ENCODE measurements at regions not wholly inside any gene's neighbourhood (a gene's known extent, or its start where the extent isn't known, plus 50 kb on each side); places are given as distances from the start of the nearest gene placed in this dataset.

- H3K36me3 Mint-ChIP-seq (ENCODE audit: insufficient read depth in 1 of 3, low read depth in 3 of 3), result no peaks in the 10 kb centered on the region; a peak in 1 of 7 replicates
- Histone ChIP-seq H3K14ac (ENCODE audit: insufficient read depth, low read length) (no peak overlapping the region), H4K5ac (ENCODE audit: insufficient read length, low read depth, low read length) (no peak overlapping the region)
Measured at GRCh38 chr11:110374921-110375320, 54.8 kb upstream of the FDX1 start.

More at GRCh38 chr11:110374921-110375320, 54.8 kb upstream of the FDX1 start:
- no peak overlapping the region for H4K8ac ChIP-seq (replicated peaks; ENCODE audit: insufficient read length, low read depth, low read length)
- no peaks in the 10 kb centered on the region for H3K9me3 ChIP-seq (ENCODE audit: control insufficient read depth, low read depth, low read length)
- no peak overlapping the region for H4K91ac ChIP-seq (ENCODE audit: insufficient read length, low read depth, low read length)
- no peak overlapping the region for H3K23ac ChIP-seq (ENCODE audit: insufficient read length, low read depth, low read length)
- H2BK20ac ChIP-seq (ENCODE audit: low read depth, low read length, poor library complexity, severe bottlenecking), result no peak overlapping the region
- H2AK5ac ChIP-seq (ENCODE audit: insufficient read length, low read length), result no peak overlapping the region
- H3K18ac ChIP-seq (ENCODE audit: insufficient read length, low read depth, low read length), result no peak overlapping the region
- no peak for DNase-seq
- no peaks in the 10 kb centered on the region for H3K4me1 ChIP-seq (ENCODE audit: insufficient read depth, low read length)
- TF ChIP-seq CTCF (conservative IDR thresholded peaks at IDR 0.05), result no peak
- H3K9ac ChIP-seq (ENCODE audit: extremely low read depth, insufficient read length, low read length), result no peak overlapping the region
- H3K4ac ChIP-seq (ENCODE audit: low read depth, low read length), result no peak overlapping the region
- no peak overlapping the region for H2BK12ac ChIP-seq (ENCODE audit: insufficient read length, low read depth, low read length)
- H3K79me1 ChIP-seq (ENCODE audit: insufficient read depth, low read depth, low read length, poor library complexity, severe bottlenecking), result no peaks in the 10 kb centered on the region
- H3K23me2 ChIP-seq (ENCODE audit: insufficient read length, low read depth, low read length, poor library complexity, severe bottlenecking), result no peaks in the 10 kb centered on the region
- H3K27ac ChIP-seq (ENCODE audit: insufficient read length, low read depth, low read length), result no peak overlapping the region
- Mint-ChIP-seq H3K27ac (no peak overlapping the region), H3K4me1 (peaks cover 6 to 7% of the 10 kb centered on the region in 2 experiments), H3K27me3 (ENCODE audit: low read depth) (no peaks in the 10 kb centered on the region), H3K4me3 (no peak overlapping the region), H3K9me3 (no peaks in the 10 kb centered on the region; a peak in 2 of 5 replicates)
- no peak overlapping the region for H3K4me2 ChIP-seq (ENCODE audit: insufficient read depth, insufficient read length, low read length)
- no peak overlapping the region for H2BK5ac ChIP-seq (ENCODE audit: insufficient read length, low read length)
- no peak overlapping the region for H3K56ac ChIP-seq (ENCODE audit: insufficient read length, low read depth, low read length)
- H2BK120ac ChIP-seq (ENCODE audit: low read depth, low read length, poor library complexity, severe bottlenecking), result no peak overlapping the region
- no peaks in the 10 kb centered on the region for H3K27me3 ChIP-seq (ENCODE audit: insufficient read depth, low read length)
- no peak overlapping the region for H2AFZ ChIP-seq (ENCODE audit: low read length)
- H3K79me2 ChIP-seq (ENCODE audit: insufficient read depth, low read length), result no peaks in the 10 kb centered on the region
- H2BK15ac ChIP-seq (ENCODE audit: low read depth, low read length), result no peak overlapping the region
- H3T11ph ChIP-seq (ENCODE audit: low read length), result no peak overlapping the region
- no peaks in the 10 kb centered on the region for H4K20me1 ChIP-seq (ENCODE audit: control insufficient read depth, insufficient read depth, insufficient read length)
